H9 (cell line): ENCODE measurements at regions not wholly inside any gene's neighbourhood (a gene's known extent, or its start where the extent isn't known, plus 50 kb on each side); places are given as distances from the start of the nearest gene placed in this dataset.

Source experiments
- DNase-seq: peaks from one replicate; pipeline ENCODE4 v3.0.0-alpha.2; 2017
- H2AFZ ChIP-seq: one replicate; pipeline ENCODE4 v1.6.1; 2013; ENCODE audit warnings: mild to moderate bottlenecking, low read length, control low read depth, moderate library complexity
- H2AK5ac ChIP-seq: 2 replicates; pipeline ENCODE4 v1.6.1; 2013; ENCODE audit warnings: low read length, control low read depth, mixed read lengths; ENCODE audit not compliant: insufficient read length
- H2BK120ac ChIP-seq: one replicate; pipeline ENCODE4 v1.6.1; 2013; ENCODE audit warnings: low read depth, mild to moderate bottlenecking, low read length, control low read depth, inconsistent platforms; ENCODE audit not compliant: poor library complexity, severe bottlenecking
- H2BK12ac ChIP-seq: 2 replicates; pipeline ENCODE4 v1.6.1; 2013; ENCODE audit warnings: low read length, control low read depth, mixed read lengths, low read depth; ENCODE audit not compliant: insufficient read length
- H2BK15ac ChIP-seq: 2 replicates; pipeline ENCODE4 v1.6.1; 2013; ENCODE audit warnings: low read depth, low read length, control low read depth
- H2BK20ac ChIP-seq: one replicate; pipeline ENCODE4 v1.6.1; 2013; ENCODE audit warnings: low read depth, mild to moderate bottlenecking, low read length, control low read depth, inconsistent platforms; ENCODE audit not compliant: poor library complexity, severe bottlenecking
- H2BK5ac ChIP-seq: 2 replicates; pipeline ENCODE4 v1.6.1; 2013; ENCODE audit warnings: low read length, control low read depth, mixed read lengths; ENCODE audit not compliant: insufficient read length
- H3K14ac ChIP-seq: 2 replicates; pipeline ENCODE4 v1.6.1; 2013; ENCODE audit warnings: low read length, control low read depth; ENCODE audit not compliant: insufficient read depth
- H3K18ac ChIP-seq: 2 replicates; pipeline ENCODE4 v1.6.1; 2013; ENCODE audit warnings: low read depth, mild to moderate bottlenecking, mixed read lengths, low read length, control low read depth; ENCODE audit not compliant: insufficient read length
- H3K23ac ChIP-seq: 2 replicates; pipeline ENCODE4 v1.6.1; 2013; ENCODE audit warnings: low read length, control low read depth, mixed read lengths, low read depth; ENCODE audit not compliant: insufficient read length
- H3K23me2 ChIP-seq: 2 replicates; pipeline ENCODE4 v1.6.1; 2013; ENCODE audit warnings: low read depth, mild to moderate bottlenecking, mixed read lengths, low read length, control low read depth; ENCODE audit not compliant: insufficient read length, poor library complexity, severe bottlenecking
- H3K27ac ChIP-seq: 2 replicates; pipeline ENCODE4 v1.5.1; 2013; ENCODE audit warnings: low read length, control low read depth, mixed read lengths, low read depth; ENCODE audit not compliant: insufficient read length
- H3K27me3 ChIP-seq: 2 replicates; pipeline ENCODE4 v1.6.1; 2013; ENCODE audit warnings: low read length, control low read depth, inconsistent platforms; ENCODE audit not compliant: insufficient read depth
- H3K4ac ChIP-seq: 2 replicates; pipeline ENCODE4 v1.6.1; 2013; ENCODE audit warnings: low read depth, mild to moderate bottlenecking, control low read depth, inconsistent platforms, low read length, moderate library complexity
- H3K4me1 ChIP-seq: 2 replicates; pipeline ENCODE4 v1.6.1; 2013; ENCODE audit warnings: low read length, control low read depth, inconsistent platforms; ENCODE audit not compliant: insufficient read depth
- H3K4me2 ChIP-seq: 2 replicates; pipeline ENCODE4 v1.6.1; 2013; ENCODE audit warnings: low read length, control low read depth, mixed read lengths; ENCODE audit not compliant: insufficient read length, insufficient read depth
- H3K56ac ChIP-seq: 2 replicates; pipeline ENCODE4 v1.6.1; 2013; ENCODE audit warnings: low read depth, mild to moderate bottlenecking, mixed read lengths, low read length, control low read depth; ENCODE audit not compliant: insufficient read length
- H3K79me1 ChIP-seq: 2 replicates; pipeline ENCODE4 v1.6.1; 2013; ENCODE audit warnings: low read depth, mild to moderate bottlenecking, moderate library complexity, low read length, control low read depth, inconsistent platforms; ENCODE audit not compliant: insufficient read depth, poor library complexity, severe bottlenecking
- H3K79me2 ChIP-seq: 2 replicates; pipeline ENCODE4 v1.6.1; 2013; ENCODE audit warnings: low read length, control low read depth, inconsistent platforms; ENCODE audit not compliant: insufficient read depth
- H3K9ac ChIP-seq: 2 replicates; pipeline ENCODE4 v1.6.1; 2013; ENCODE audit warnings: low read length, control low read depth, mixed read lengths; ENCODE audit not compliant: insufficient read length; ENCODE audit errors: extremely low read depth
- H3K9me3 ChIP-seq: one replicate; pipeline ENCODE4 v1.6.1; 2013; ENCODE audit warnings: low read depth, low read length, inconsistent platforms; ENCODE audit not compliant: control insufficient read depth
- H3T11ph ChIP-seq: one replicate; pipeline ENCODE4 v1.6.1; 2013; ENCODE audit warnings: mild to moderate bottlenecking, low read length, control low read depth, inconsistent platforms
- H4K20me1 ChIP-seq: one replicate; pipeline ENCODE4 v1.6.1; 2013; ENCODE audit not compliant: control insufficient read depth, insufficient read length, insufficient read depth
- H4K5ac ChIP-seq: 2 replicates; pipeline ENCODE4 v1.6.1; 2013; ENCODE audit warnings: low read depth, mild to moderate bottlenecking, mixed read lengths, low read length, control low read depth; ENCODE audit not compliant: insufficient read length
- H4K8ac ChIP-seq: replicated peaks from 2 replicates; pipeline ENCODE4 v1.6.1; 2013; ENCODE audit warnings: low read length, control low read depth, mixed read lengths, low read depth; ENCODE audit not compliant: insufficient read length
- H4K91ac ChIP-seq: 2 replicates; pipeline ENCODE4 v1.6.1; 2013; ENCODE audit warnings: low read depth, mild to moderate bottlenecking, moderate library complexity, mixed read lengths, low read length, control low read depth; ENCODE audit not compliant: insufficient read length
- H3K27ac Mint-ChIP-seq, 3 experiments: 2 replicates in 2 of 3; 3 replicates in 1 of 3; pipeline ENCODE4 v1.8.0; 2020 to 2021; ENCODE audit warnings: mixed read lengths in 3 of 3, mild to moderate bottlenecking in 1 of 3, moderate library complexity in 1 of 3
- H3K27me3 Mint-ChIP-seq: 2 replicates; pipeline ENCODE4 v1.8.0; 2021; ENCODE audit warnings: low read depth, mild to moderate bottlenecking, moderate library complexity, mixed read lengths
- H3K36me3 Mint-ChIP-seq, 3 experiments: 2 replicates in 2 of 3; 3 replicates in 1 of 3; pipeline ENCODE4 v1.8.0; 2020 to 2021; ENCODE audit warnings: low read depth in 3 of 3, mixed read lengths in 3 of 3; ENCODE audit not compliant: insufficient read depth in 1 of 3
- H3K4me1 Mint-ChIP-seq, 2 experiments: 2 replicates each; pipeline ENCODE4 v1.8.0; 2020; ENCODE audit warnings: mixed read lengths in 2 of 2
- H3K4me3 Mint-ChIP-seq, 2 experiments: 2 replicates in 1 of 2; 3 replicates in 1 of 2; pipeline ENCODE4 v1.8.0; 2020 to 2021; ENCODE audit warnings: mild to moderate bottlenecking in 2 of 2, mixed read lengths in 2 of 2, moderate library complexity in 1 of 2
- H3K9me3 Mint-ChIP-seq, 2 experiments: 2 replicates in 1 of 2; 3 replicates in 1 of 2; pipeline ENCODE4 v1.8.0; 2020; ENCODE audit warnings: mild to moderate bottlenecking in 2 of 2, mixed read lengths in 2 of 2, moderate library complexity in 1 of 2
- CTCF ChIP-seq: fragments of 200-600 bp; sonication (generic); conservative IDR thresholded peaks from 3 replicates; pipeline ENCODE4 v1.8.0; 2021; ENCODE audit warnings: antibody characterized with exemption, mild to moderate bottlenecking
- WGBS: extraction: QIAGEN DNeasy Blood & Tissue Kit; methylation state at CpG from one replicate; pipeline ENCODE4 v1.1.7; 2013; ENCODE audit warnings: missing lambda C conversion rate, low lambda C conversion rate, mixed read lengths; ENCODE audit not compliant: insufficient read length; ENCODE audit errors: extremely low coverage; 5-methylcytosine and 5-hydroxymethylcytosine counted together

GRCh38 chr2:20935168-20935775, 108.6 kb downstream of the APOB start:
- Histone ChIP-seq H3K27me3 (no peaks in the 10 kb centered on the region), H4K20me1 (no peaks in the 10 kb centered on the region), H3K9ac (no peak overlapping the region), H3K56ac (no peak overlapping the region), H2BK20ac (no peak overlapping the region), H2AK5ac (no peak overlapping the region), H3K79me1 (no peaks in the 10 kb centered on the region), H3K4ac (no peak overlapping the region), H2BK12ac (no peak overlapping the region), H2BK5ac (no peak overlapping the region), H3K23me2 (no peaks in the 10 kb centered on the region), H2BK15ac (no peak overlapping the region), H3K4me2 (no peak overlapping the region), H2BK120ac (no peak overlapping the region), H3K4me1 (no peaks in the 10 kb centered on the region), H3K23ac (no peak overlapping the region), H4K91ac (no peak overlapping the region), H4K8ac (no peak overlapping the region), H3K9me3 (no peaks in the 10 kb centered on the region), H3K79me2 (no peaks in the 10 kb centered on the region), H3K14ac (no peak overlapping the region), H3K27ac (no peak overlapping the region), H4K5ac (no peak overlapping the region), H2AFZ (no peak overlapping the region), H3T11ph (no peak overlapping the region), H3K18ac (no peak overlapping the region)
- peaks cover 21% of the 10 kb centered on the region for H3K27me3 Mint-ChIP-seq
- TF ChIP-seq CTCF, result no peak
- H3K4me3 Mint-ChIP-seq, result no peak overlapping the region
- no peaks in the 10 kb centered on the region for H3K4me1 Mint-ChIP-seq
- DNase-seq, result no peak
- peak overlapping the region in 1 of 3 experiments; percentile 40; a peak in 1 of 7 replicates for H3K27ac Mint-ChIP-seq
- H3K9me3 Mint-ChIP-seq, result peaks cover 0 to 3% of the 10 kb centered on the region in 2 experiments; a peak in 2 of 5 replicates
- H3K36me3 Mint-ChIP-seq, result no peaks in the 10 kb centered on the region
- no CpG with 5 or more reads among the region's 11 CpGs for WGBS
